Thyroid gland (tissue), 4 donors: ENCODE measurements at regions not wholly inside any gene's neighbourhood (a gene's known extent, or its start where the extent isn't known, plus 50 kb on each side); places are given as distances from the start of the nearest gene placed in this dataset.

Experiments used
- CTCF ChIP-seq, 6 experiments: fragments of 200-600 bp in 3 of 6; fragments of 450-650 bp in 3 of 6; sonication (generic) in 3 of 6; IDR thresholded peaks; one replicate each; pipeline ENCODE4 v1.5.1; 2016 to 2019; ENCODE audit warnings: antibody characterized with exemption in 6 of 6, mild to moderate bottlenecking in 2 of 6, inconsistent platforms in 1 of 6, moderate library complexity in 1 of 6
- POLR2A ChIP-seq, 2 donors: fragments of 450-650 bp; IDR thresholded peaks; one replicate each; pipeline ENCODE4 v1.6.1; 2017; ENCODE audit warnings: antibody characterized with exemption in 2 of 2, mild to moderate bottlenecking in 2 of 2, moderate library complexity in 1 of 2

GRCh38 chr11:22466351-22466750, 128.2 kb downstream of the SLC17A6 start:
- TF ChIP-seq CTCF (IDR thresholded peaks at IDR 0.05) (no peak), POLR2A (IDR thresholded peaks at IDR 0.05) (no peak)
